Smooth muscle cell (in vitro differentiated cells): ENCODE measurements at regions not wholly inside any gene's neighbourhood (a gene's known extent, or its start where the extent isn't known, plus 50 kb on each side); places are given as distances from the start of the nearest gene placed in this dataset.
A peak's percentile ranks its signal among the peaks of the same experiment; 100 is the strongest.

Experiments
- DNase-seq: peaks from one replicate; lab custom pipeline; 2025; ENCODE audit not compliant: unreplicated experiment; lab: John Stamatoyannopoulos, UW
- H2AFZ ChIP-seq: fragments of 200-600 bp; sonication (generic); 2 replicates; pipeline ENCODE4 v1.6.0; 2016; ENCODE audit warnings: antibody characterized with exemption, low read depth, mild to moderate bottlenecking
- H3F3A ChIP-seq: fragments of 200-600 bp; sonication (generic); 2 replicates; pipeline ENCODE4 v1.6.0; 2017; ENCODE audit warnings: antibody characterized with exemption, low read depth
- H3K27ac ChIP-seq: fragments of 200-600 bp; sonication (generic); 2 replicates; pipeline ENCODE4 v1.5.1; 2016; ENCODE audit warnings: low read depth, mild to moderate bottlenecking
- H3K27me3 ChIP-seq: fragments of 200-600 bp; sonication (generic); 2 replicates; pipeline ENCODE4 v1.6.1; 2016; ENCODE audit warnings: low read depth, mild to moderate bottlenecking
- H3K36me3 ChIP-seq: fragments of 200-600 bp; sonication (generic); 2 replicates; pipeline ENCODE4 v1.5.1; 2016; ENCODE audit warnings: low read depth
- H3K4me1 ChIP-seq: fragments of 200-600 bp; sonication (generic); 2 replicates; pipeline ENCODE4 v1.5.1; 2016; ENCODE audit warnings: low read depth
- H3K4me2 ChIP-seq: fragments of 200-600 bp; sonication (generic); 2 replicates; pipeline ENCODE4 v1.6.0; 2016; ENCODE audit warnings: mild to moderate bottlenecking
- H3K4me3 ChIP-seq: fragments of 200-600 bp; sonication (generic); 2 replicates; pipeline ENCODE4 v1.5.1; 2016; ENCODE audit warnings: mild to moderate bottlenecking
- H3K79me2 ChIP-seq: fragments of 200-600 bp; sonication (generic); 2 replicates; pipeline ENCODE4 v1.6.0; 2016; ENCODE audit warnings: low read depth, mild to moderate bottlenecking
- H3K9ac ChIP-seq: fragments of 200-600 bp; sonication (generic); 2 replicates; pipeline ENCODE4 v1.6.0; 2016; ENCODE audit warnings: low read depth
- H3K9me3 ChIP-seq: fragments of 200-600 bp; sonication (generic); replicated peaks from 2 replicates; pipeline ENCODE4 v1.5.1; 2016; ENCODE audit warnings: low read depth
- H4K20me1 ChIP-seq: fragments of 200-600 bp; sonication (generic); 2 replicates; pipeline ENCODE4 v1.6.0; 2016; ENCODE audit warnings: low read depth
- CTCF ChIP-seq: fragments of 200-600 bp; sonication (generic); IDR thresholded peaks from 2 replicates; pipeline ENCODE4 v1.5.1; 2017; ENCODE audit warnings: borderline replicate concordance, mild to moderate bottlenecking, antibody characterized with exemption; ENCODE audit not compliant: insufficient read depth, poor library complexity, severe bottlenecking
- WGBS: methylation state at CpG from one replicate; pipeline ENCODE4 v1.1.7; 2016; ENCODE audit warnings: low lambda C conversion rate; 5-methylcytosine and 5-hydroxymethylcytosine counted together

GRCh38 chr2:45138904-45139303 lies 129.7 kb upstream of the SIX2 start:
- no peak overlapping the region for H3K9ac ChIP-seq
- no peaks in the 10 kb centered on the region for H3K79me2 ChIP-seq
- no peaks in the 10 kb centered on the region for H3K36me3 ChIP-seq
- no peaks in the 10 kb centered on the region for H3K4me1 ChIP-seq
- H3K9me3 ChIP-seq: no peaks in the 10 kb centered on the region
- no peak overlapping the region for H3K27ac ChIP-seq
- no peaks in the 10 kb centered on the region for H3F3A ChIP-seq
- H3K4me2 ChIP-seq: no peak overlapping the region
- H2AFZ ChIP-seq: no peak overlapping the region
- peaks cover 12% of the 10 kb centered on the region for H3K27me3 ChIP-seq
- WGBS: 74% methylated on average over 4 of the region's 4 CpGs
- no peak for DNase-seq
- no peak overlapping the region for H3K4me3 ChIP-seq
- no peak for TF ChIP-seq CTCF
- H4K20me1 ChIP-seq: no peaks in the 10 kb centered on the region

- Histone ChIP-seq H3K4me1 (no peaks in the 10 kb centered on the region), H3K4me3 (no peak overlapping the region), H4K20me1 (no peaks in the 10 kb centered on the region), H3F3A (no peaks in the 10 kb centered on the region), H3K9me3 (no peaks in the 10 kb centered on the region), H3K27ac (no peak overlapping the region), H3K4me2 (no peak overlapping the region), H2AFZ (no peak overlapping the region), H3K79me2 (no peaks in the 10 kb centered on the region), H3K9ac (no peak overlapping the region), H3K27me3 (peaks cover 4% of the 10 kb centered on the region), H3K36me3 (no peaks in the 10 kb centered on the region)
- 91% methylated on average over 8 of the region's 8 CpGs for WGBS
- DNase-seq: no peak
- TF ChIP-seq CTCF: no peak
Measured at GRCh38 chr2:45137966-45138695, 128.9 kb upstream of the SIX2 start.

GRCh38 chr2:45134726-45135125 lies 125.5 kb upstream of the SIX2 start:
- Histone ChIP-seq H3K27ac (no peak overlapping the region), H3K4me3 (no peak overlapping the region), H2AFZ (peak overlapping the region; percentile 10), H3K4me1 (no peaks in the 10 kb centered on the region), H3F3A (no peaks in the 10 kb centered on the region), H3K4me2 (no peak overlapping the region), H3K27me3 (no peaks in the 10 kb centered on the region), H3K79me2 (no peaks in the 10 kb centered on the region), H3K9me3 (no peaks in the 10 kb centered on the region), H3K36me3 (no peaks in the 10 kb centered on the region), H4K20me1 (no peaks in the 10 kb centered on the region), H3K9ac (no peak overlapping the region)
- DNase-seq: no peak
- TF ChIP-seq CTCF: no peak
- WGBS: 44% methylated on average over 3 of the region's 3 CpGs

GRCh38 chr2:45134014-45134413 lies 124.8 kb upstream of the SIX2 start:
- no peak overlapping the region for H3K27ac ChIP-seq
- DNase-seq: no peak

More at GRCh38 chr2:45134014-45134413, 124.8 kb upstream of the SIX2 start:
- Histone ChIP-seq H3K9me3 (no peaks in the 10 kb centered on the region), H3K36me3 (no peaks in the 10 kb centered on the region), H2AFZ (no peak overlapping the region), H3K79me2 (no peaks in the 10 kb centered on the region), H3K4me2 (no peak overlapping the region), H3K4me3 (no peak overlapping the region), H3K4me1 (no peaks in the 10 kb centered on the region), H3K27me3 (no peaks in the 10 kb centered on the region), H4K20me1 (no peaks in the 10 kb centered on the region), H3F3A (no peaks in the 10 kb centered on the region), H3K9ac (no peak overlapping the region)
- no peak for TF ChIP-seq CTCF
- 27% methylated on average over 1 of the region's 1 CpG for WGBS
